DMS 273 treated with DMSO at 0.1 percent for 48 hours (cell line): ENCODE measurements at regions not wholly inside any gene's neighbourhood (a gene's known extent, or its start where the extent isn't known, plus 50 kb on each side); places are given as distances from the start of the nearest gene placed in this dataset.
"Not testable (repeated sequence)": the region's sequence is repeated elsewhere in the genome, so short reads cannot be mapped to it uniquely, and the experiment has no call there.

Source experiments
- DNase-seq: peaks from one replicate; lab custom pipeline; 2025; lab: John Stamatoyannopoulos, UW

- DNase-seq, result no peak
These were observed 91.4 kb upstream of the AGAP1 start for GRCh38 chr2:235402422-235402821.

- DNase-seq, result no peak
These were observed 88.1 kb upstream of the AGAP1 start for GRCh38 chr2:235405612-235406361.

GRCh38 chr2:235406430-235406829 lies 87.4 kb upstream of the AGAP1 start:
- DNase-seq, result no peak

GRCh38 chr2:235411905-235412485 lies 81.8 kb upstream of the AGAP1 start:
- DNase-seq, result no peak

- DNase-seq, result no peak
These were observed 80.8 kb upstream of the AGAP1 start for GRCh38 chr2:235413064-235413463.

- peak; percentile 54 for DNase-seq
These were observed 79.4 kb upstream of the AGAP1 start for GRCh38 chr2:235414422-235414821.

GRCh38 chr2:235416858-235417499 lies 76.9 kb upstream of the AGAP1 start:
- DNase-seq, result no peak

- DNase-seq, result no peak
These were observed 74.9 kb upstream of the AGAP1 start for GRCh38 chr2:235418918-235419317.

GRCh38 chr2:235419996-235420395 lies 73.8 kb upstream of the AGAP1 start:
- no peak for DNase-seq

GRCh38 chr2:235421618-235422017 lies 72.2 kb upstream of the AGAP1 start:
- DNase-seq, result peak; percentile 55

- no peak for DNase-seq
These were observed 63.3 kb upstream of the AGAP1 start for GRCh38 chr2:235430366-235431083.

GRCh38 chr2:235432741-235433520 lies 60.9 kb upstream of the AGAP1 start:
- DNase-seq, result no peak

GRCh38 chr2:235433860-235434259 lies 60.0 kb upstream of the AGAP1 start:
- no peak for DNase-seq

GRCh38 chr2:235439959-235440662 lies 53.7 kb upstream of the AGAP1 start:
- no peak for DNase-seq

GRCh38 chr2:235443580-235443979 lies 50.3 kb upstream of the AGAP1 start:
- DNase-seq, result not testable (repeated sequence)
